Mesothelial cell of epicardium (in vitro differentiated cells): ENCODE measurements at regions not wholly inside any gene's neighbourhood (a gene's known extent, or its start where the extent isn't known, plus 50 kb on each side); places are given as distances from the start of the nearest gene placed in this dataset.

Source experiments
- DNase-seq, 2 experiments: peaks; one replicate each; pipeline ENCODE4 v3.0.0; 2021; ENCODE audit warnings: low spot score in 2 of 2; ENCODE audit not compliant: unreplicated experiment in 2 of 2
- H3K27ac Mint-ChIP-seq: 2 replicates; pipeline ENCODE4 v1.8.0; 2021; ENCODE audit warnings: mixed read lengths
- H3K27me3 Mint-ChIP-seq: 2 replicates; pipeline ENCODE4 v1.8.0; 2021; ENCODE audit warnings: low read depth, mixed read lengths
- H3K36me3 Mint-ChIP-seq: 2 replicates; pipeline ENCODE4 v1.8.0; 2021; ENCODE audit warnings: mixed read lengths
- H3K4me1 Mint-ChIP-seq: 2 replicates; pipeline ENCODE4 v1.8.0; 2021; ENCODE audit warnings: mixed read lengths
- H3K4me3 Mint-ChIP-seq: 2 replicates; pipeline ENCODE4 v1.8.0; 2021; ENCODE audit warnings: mild to moderate bottlenecking, moderate library complexity, mixed read lengths
- H3K9me3 Mint-ChIP-seq: 2 replicates; pipeline ENCODE4 v1.8.0; 2021; ENCODE audit warnings: mixed read lengths
- TF ChIP-seq, protein P1 (sequence below): fragments of 200-600 bp; sonication (generic); IDR thresholded peaks from one replicate; pipeline ENCODE4 v1.5.0; 2021; ENCODE audit warnings: antibody characterized with exemption; ENCODE audit not compliant: unreplicated experiment

DNA sequence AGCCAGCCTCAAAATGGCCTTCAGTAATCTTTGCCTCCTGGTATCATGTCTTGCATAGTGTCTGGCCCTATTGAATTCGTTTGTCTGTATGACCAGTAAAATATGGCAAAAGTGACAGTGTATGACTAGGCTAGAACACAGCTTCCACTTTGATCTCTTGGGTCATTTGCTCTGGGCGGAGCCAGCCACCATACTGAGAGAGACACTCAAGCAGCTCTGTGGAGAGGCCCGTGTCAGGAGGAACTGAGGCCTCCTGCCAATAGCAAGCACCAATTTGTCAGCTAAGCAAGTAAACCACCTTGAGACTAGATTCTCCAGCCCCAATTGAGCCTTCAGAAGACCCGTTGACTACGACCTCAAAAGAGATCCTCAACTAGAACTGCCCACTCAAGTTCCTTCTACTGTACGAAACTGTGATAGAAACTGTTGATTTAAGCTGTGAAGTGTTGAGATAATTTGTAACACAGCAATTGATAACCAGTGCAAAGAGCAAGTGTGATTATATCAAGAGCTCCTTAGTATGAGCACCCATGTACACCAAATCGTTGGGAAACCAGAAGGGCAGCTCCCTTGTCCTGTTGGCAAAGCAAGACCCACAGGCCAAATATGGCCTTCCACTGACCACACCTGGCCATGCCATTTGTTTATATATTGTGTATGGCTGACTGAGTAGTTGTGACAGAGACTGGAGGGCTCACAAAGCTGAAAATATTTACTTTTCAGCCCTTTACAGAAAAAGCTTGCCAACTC lies 52.7 kb upstream of the SERBP1 start:
- H3K27me3 Mint-ChIP-seq = no peaks in the 10 kb centered on the region
- TF ChIP-seq, protein P1, sequence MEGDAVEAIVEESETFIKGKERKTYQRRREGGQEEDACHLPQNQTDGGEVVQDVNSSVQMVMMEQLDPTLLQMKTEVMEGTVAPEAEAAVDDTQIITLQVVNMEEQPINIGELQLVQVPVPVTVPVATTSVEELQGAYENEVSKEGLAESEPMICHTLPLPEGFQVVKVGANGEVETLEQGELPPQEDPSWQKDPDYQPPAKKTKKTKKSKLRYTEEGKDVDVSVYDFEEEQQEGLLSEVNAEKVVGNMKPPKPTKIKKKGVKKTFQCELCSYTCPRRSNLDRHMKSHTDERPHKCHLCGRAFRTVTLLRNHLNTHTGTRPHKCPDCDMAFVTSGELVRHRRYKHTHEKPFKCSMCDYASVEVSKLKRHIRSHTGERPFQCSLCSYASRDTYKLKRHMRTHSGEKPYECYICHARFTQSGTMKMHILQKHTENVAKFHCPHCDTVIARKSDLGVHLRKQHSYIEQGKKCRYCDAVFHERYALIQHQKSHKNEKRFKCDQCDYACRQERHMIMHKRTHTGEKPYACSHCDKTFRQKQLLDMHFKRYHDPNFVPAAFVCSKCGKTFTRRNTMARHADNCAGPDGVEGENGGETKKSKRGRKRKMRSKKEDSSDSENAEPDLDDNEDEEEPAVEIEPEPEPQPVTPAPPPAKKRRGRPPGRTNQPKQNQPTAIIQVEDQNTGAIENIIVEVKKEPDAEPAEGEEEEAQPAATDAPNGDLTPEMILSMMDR = no peak
- no peak overlapping the region for H3K27ac Mint-ChIP-seq
- H3K36me3 Mint-ChIP-seq = no peaks in the 10 kb centered on the region
- peaks cover 15% of the 10 kb centered on the region for H3K4me1 Mint-ChIP-seq
- H3K4me3 Mint-ChIP-seq = no peak overlapping the region
- no peak for DNase-seq
- no peaks in the 10 kb centered on the region for H3K9me3 Mint-ChIP-seq

GRCh38 chr1:67484492-67484891 lies 54.3 kb upstream of the SERBP1 start:
- DNase-seq = no peak
- Mint-ChIP-seq H3K9me3 (no peaks in the 10 kb centered on the region), H3K36me3 (no peaks in the 10 kb centered on the region), H3K27ac (no peak overlapping the region), H3K4me3 (no peak overlapping the region), H3K27me3 (no peaks in the 10 kb centered on the region), H3K4me1 (peaks cover 4% of the 10 kb centered on the region)
- TF ChIP-seq, protein P1 = no peak

DNA sequence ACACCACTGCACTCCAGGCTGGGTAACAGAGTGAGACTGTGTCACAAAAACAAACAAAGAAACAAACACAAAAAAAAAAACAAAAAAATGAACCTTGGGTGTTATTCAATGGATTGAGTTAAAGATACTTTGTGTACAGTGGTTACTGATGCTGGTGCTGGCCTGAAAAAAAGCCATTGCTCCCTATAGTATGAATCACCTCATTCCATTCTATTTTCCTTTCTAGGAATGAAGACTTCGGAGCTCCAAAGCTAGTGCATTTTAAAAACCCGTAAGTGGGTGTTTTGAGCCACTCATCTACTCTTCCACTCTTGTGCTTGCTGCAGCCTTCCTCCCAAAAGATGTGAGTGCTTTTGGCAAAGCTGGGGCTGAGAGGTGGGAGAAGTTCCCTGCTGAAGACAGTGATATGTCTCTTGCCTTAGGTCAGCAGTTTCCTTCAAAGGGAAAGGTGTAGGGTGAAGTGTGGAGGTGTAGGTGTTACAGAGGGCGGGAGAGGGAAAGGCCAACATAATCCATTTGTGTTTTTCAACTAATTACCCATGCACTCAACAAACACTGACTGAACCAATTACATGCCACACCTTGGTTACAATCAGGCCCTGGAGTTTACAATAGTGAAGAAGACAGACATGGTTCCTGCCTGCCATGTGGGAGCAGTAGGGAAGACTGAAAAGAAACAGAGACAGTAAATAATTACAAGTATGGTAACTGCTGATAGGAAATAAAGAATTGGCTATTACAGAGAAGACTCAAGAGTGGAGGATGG lies 55.0 kb upstream of the SERBP1 start:
- Mint-ChIP-seq H3K36me3 (no peaks in the 10 kb centered on the region), H3K4me3 (no peak overlapping the region), H3K27me3 (no peaks in the 10 kb centered on the region), H3K9me3 (no peaks in the 10 kb centered on the region), H3K27ac (no peak overlapping the region), H3K4me1 (peaks cover 3% of the 10 kb centered on the region)
- TF ChIP-seq, protein P1 = no peak
- DNase-seq = no peak

DNA sequence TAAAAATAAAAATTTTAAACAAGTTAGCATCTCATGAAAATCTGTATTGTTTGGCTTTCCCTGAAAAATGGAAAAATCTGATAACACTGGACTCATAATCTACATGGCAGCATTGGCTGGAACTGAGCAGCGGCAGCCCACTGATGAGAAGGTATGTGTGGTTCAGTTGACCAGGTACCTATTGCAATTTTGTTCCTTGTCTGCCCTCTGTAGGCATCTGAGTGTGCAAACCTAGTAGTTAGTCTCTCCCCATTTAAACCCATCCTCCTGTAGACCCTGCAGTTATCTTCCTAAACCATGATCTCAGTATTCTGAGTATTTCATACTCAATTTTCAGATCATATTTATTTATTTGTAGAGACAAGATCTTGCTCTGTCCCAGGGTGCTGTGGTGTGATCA lies 59.4 kb upstream of the SERBP1 start:
- Mint-ChIP-seq H3K4me1 (no peaks in the 10 kb centered on the region), H3K9me3 (no peaks in the 10 kb centered on the region), H3K36me3 (no peaks in the 10 kb centered on the region), H3K27me3 (no peaks in the 10 kb centered on the region), H3K27ac (no peak overlapping the region), H3K4me3 (no peak overlapping the region)
- DNase-seq = no peak
- TF ChIP-seq, protein P1 = no peak

GRCh38 chr1:67491280-67491679 lies 61.1 kb upstream of the SERBP1 start:
- no peak overlapping the region for H3K27ac Mint-ChIP-seq
- no peak for DNase-seq
- H3K4me1 Mint-ChIP-seq = no peaks in the 10 kb centered on the region
- H3K27me3 Mint-ChIP-seq = no peaks in the 10 kb centered on the region
- TF ChIP-seq, protein P1 = no peak
- no peaks in the 10 kb centered on the region for H3K36me3 Mint-ChIP-seq
- H3K9me3 Mint-ChIP-seq = no peaks in the 10 kb centered on the region
- H3K4me3 Mint-ChIP-seq = no peak overlapping the region
